ENCODE measurements at regions not wholly inside any gene's neighbourhood (a gene's known extent, or its start where the extent isn't known, plus 50 kb on each side); places are given as distances from the start of the nearest gene placed in this dataset.
A peak's percentile ranks its signal among the peaks of the same experiment; 100 is the strongest.

- TF ChIP-seq ZNF660 (tag by site-specific recombination; IDR thresholded peaks at IDR 0.05) (peak; percentile 44; the same call in 1 of the 2 replicates), ZBTB7A (tag by site-specific recombination; IDR thresholded peaks at IDR 0.05; ENCODE audit: low read depth) (no peak), ZNF335 (tag by site-specific recombination; conservative IDR thresholded peaks at IDR 0.05) (peak; percentile 34; the same call in 1 of the 2 replicates), ZBTB10 (tag by site-specific recombination; IDR thresholded peaks at IDR 0.05) (no peak), BCL11A (tag by site-specific recombination; IDR thresholded peaks at IDR 0.05; ENCODE audit: low read depth) (no peak), ZNF24 (tag by site-specific recombination; IDR thresholded peaks at IDR 0.05) (no peak), INSM2 (tag by site-specific recombination; IDR thresholded peaks at IDR 0.05) (no peak), TSHZ1 (tag by site-specific recombination; IDR thresholded peaks at IDR 0.05; ENCODE audit: borderline replicate concordance) (no peak), ZNF23 (tag by site-specific recombination; IDR thresholded peaks at IDR 0.05; ENCODE audit: borderline replicate concordance) (no peak), ZNF776 (tag by site-specific recombination; IDR thresholded peaks at IDR 0.05; ENCODE audit: borderline replicate concordance) (no peak), ZNF148 (tag by site-specific recombination; IDR thresholded peaks at IDR 0.05; ENCODE audit: borderline replicate concordance) (no peak), ZNF133 (tag by site-specific recombination; IDR thresholded peaks at IDR 0.05) (no peak), ZNF37A (tag by site-specific recombination; IDR thresholded peaks at IDR 0.05) (no peak), ZNF623 (tag by site-specific recombination; IDR thresholded peaks at IDR 0.05) (no peak), ZNF366 (tag by site-specific recombination; conservative IDR thresholded peaks at IDR 0.05) (0 out of 2 replicates have a peak, but pooled peaks have one; percentile 18), GFI1B (tag by site-specific recombination; IDR thresholded peaks at IDR 0.05) (no peak), ZBTB8A (tag by site-specific recombination; IDR thresholded peaks at IDR 0.05) (no peak), ZNF544 (tag by site-specific recombination; IDR thresholded peaks at IDR 0.05) (no peak), ZNF701 (tag by site-specific recombination; IDR thresholded peaks at IDR 0.05) (no peak), ZNF747 (tag by site-specific recombination; IDR thresholded peaks at IDR 0.05) (no peak), ZNF157 (tag by site-specific recombination; IDR thresholded peaks at IDR 0.05) (no peak), ZSCAN30 (tag by site-specific recombination; IDR thresholded peaks at IDR 0.05) (0 out of 2 replicates have a peak, but pooled peaks have one; percentile 34), GLI4 (tag by site-specific recombination; IDR thresholded peaks at IDR 0.05) (no peak), ZBTB20 (tag by site-specific recombination; IDR thresholded peaks at IDR 0.05) (peak; percentile 69), ZNF624 (tag by site-specific recombination; IDR thresholded peaks at IDR 0.05) (no peak), ZNF692 (tag by site-specific recombination; IDR thresholded peaks at IDR 0.05) (no peak), ZNF610 (tag by site-specific recombination; IDR thresholded peaks at IDR 0.05; ENCODE audit: borderline replicate concordance) (peak; percentile 91; the same call in 1 of the 2 replicates), SALL2 (tag by site-specific recombination; IDR thresholded peaks at IDR 0.05; ENCODE audit: borderline replicate concordance) (no peak), HOXC10 (CRISPR knock-in tag; IDR thresholded peaks at IDR 0.05) (no peak), OSR2 (tag by site-specific recombination; IDR thresholded peaks at IDR 0.05) (no peak), ZNF555 (tag by site-specific recombination; conservative IDR thresholded peaks at IDR 0.05) (no peak)
Measured at GRCh38 chr1:222928212-222928611, 113.4 kb downstream of the DISP1 start (continued).
